ENCODE measurements at regions not wholly inside any gene's neighbourhood (a gene's known extent, or its start where the extent isn't known, plus 50 kb on each side); places are given as distances from the start of the nearest gene placed in this dataset.

GRCh38 chr1:213330281-213330680, 279.2 kb downstream of the RPS6KC1 start:
- intact Hi-C loops (cut with DNase I; ENCODE audit: low total_unique reads), result loop anchor here (5.0 kb wide), 1 partner anchor 1472 kb away; no protein-coding TSS in a partner anchor
- TF ChIP-seq, protein P1, sequence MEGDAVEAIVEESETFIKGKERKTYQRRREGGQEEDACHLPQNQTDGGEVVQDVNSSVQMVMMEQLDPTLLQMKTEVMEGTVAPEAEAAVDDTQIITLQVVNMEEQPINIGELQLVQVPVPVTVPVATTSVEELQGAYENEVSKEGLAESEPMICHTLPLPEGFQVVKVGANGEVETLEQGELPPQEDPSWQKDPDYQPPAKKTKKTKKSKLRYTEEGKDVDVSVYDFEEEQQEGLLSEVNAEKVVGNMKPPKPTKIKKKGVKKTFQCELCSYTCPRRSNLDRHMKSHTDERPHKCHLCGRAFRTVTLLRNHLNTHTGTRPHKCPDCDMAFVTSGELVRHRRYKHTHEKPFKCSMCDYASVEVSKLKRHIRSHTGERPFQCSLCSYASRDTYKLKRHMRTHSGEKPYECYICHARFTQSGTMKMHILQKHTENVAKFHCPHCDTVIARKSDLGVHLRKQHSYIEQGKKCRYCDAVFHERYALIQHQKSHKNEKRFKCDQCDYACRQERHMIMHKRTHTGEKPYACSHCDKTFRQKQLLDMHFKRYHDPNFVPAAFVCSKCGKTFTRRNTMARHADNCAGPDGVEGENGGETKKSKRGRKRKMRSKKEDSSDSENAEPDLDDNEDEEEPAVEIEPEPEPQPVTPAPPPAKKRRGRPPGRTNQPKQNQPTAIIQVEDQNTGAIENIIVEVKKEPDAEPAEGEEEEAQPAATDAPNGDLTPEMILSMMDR (IDR thresholded peaks at IDR 0.05), result no peak
- TF ChIP-seq POLR2A (IDR thresholded peaks at IDR 0.05), result no peak
- no peak for DNase-seq (ENCODE audit: low spot score in 2 of 2)
- 85 to 87% methylated on average over 3 of the region's 3 CpGs for WGBS, 2 donors
- H3K4me3 ChIP-seq (ENCODE audit: low read depth, poor library complexity, severe bottlenecking), result no peak overlapping the region

GRCh38 chr1:213331631-213332175, 280.7 kb downstream of the RPS6KC1 start:
- TF ChIP-seq, protein P1 (IDR thresholded peaks at IDR 0.05), result no peak
- no peak for TF ChIP-seq POLR2A (IDR thresholded peaks at IDR 0.05)
- no peak overlapping the region for H3K4me3 ChIP-seq (ENCODE audit: low read depth, poor library complexity, severe bottlenecking)
- intact Hi-C loops (cut with DNase I; ENCODE audit: low total_unique reads), result loop anchor here (5.0 kb wide), 1 partner anchor 1471 kb away; no protein-coding TSS in a partner anchor
- WGBS, 2 donors, result 79 to 83% methylated on average over 4 of the region's 4 CpGs
- no peak for DNase-seq (ENCODE audit: low spot score in 2 of 2)

DNA sequence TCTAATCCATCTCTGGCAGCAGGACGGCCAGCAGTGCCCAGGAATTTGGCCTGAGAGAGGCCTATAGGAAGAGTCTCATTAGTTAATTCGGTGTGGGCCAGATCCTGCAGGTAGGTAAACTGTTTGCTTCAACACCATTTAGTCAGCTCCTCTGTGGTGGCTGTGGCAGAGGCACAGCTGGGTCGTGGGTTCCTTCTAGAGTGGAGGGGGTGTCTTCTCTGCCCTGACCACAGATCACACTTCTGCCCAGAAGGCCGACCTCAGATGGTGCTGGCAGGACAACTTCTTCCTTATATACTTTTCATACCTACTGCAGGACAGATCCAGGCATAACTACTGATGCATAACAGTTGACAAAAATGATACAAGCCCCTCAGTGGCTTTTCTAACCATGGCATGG, 281.4 kb downstream of the RPS6KC1 start:
- WGBS, 2 donors, result 66 to 77% methylated on average over 4 of the region's 4 CpGs
- H3K4me3 ChIP-seq (ENCODE audit: low read depth, poor library complexity, severe bottlenecking), result no peak overlapping the region
- TF ChIP-seq POLR2A (IDR thresholded peaks at IDR 0.05), result no peak
- TF ChIP-seq, protein P1 (IDR thresholded peaks at IDR 0.05), result no peak
- intact Hi-C loops (cut with DNase I; ENCODE audit: low total_unique reads), result loop anchor here (5.0 kb wide), 1 partner anchor 1470 kb away; no protein-coding TSS in a partner anchor
- DNase-seq (ENCODE audit: low spot score in 2 of 2), result no peak

GRCh38 chr1:213333121-213333520, 282.1 kb downstream of the RPS6KC1 start:
- DNase-seq (ENCODE audit: low spot score in 2 of 2), result no peak
- intact Hi-C loops (cut with DNase I; ENCODE audit: low total_unique reads), result loop anchor here (5.0 kb wide), 1 partner anchor 1469 kb away; no protein-coding TSS in a partner anchor
- H3K4me3 ChIP-seq (ENCODE audit: low read depth, poor library complexity, severe bottlenecking), result no peak overlapping the region
- WGBS, 2 donors, result 83 to 84% methylated on average over 5 of the region's 5 CpGs
- TF ChIP-seq POLR2A (IDR thresholded peaks at IDR 0.05), result no peak
- TF ChIP-seq, protein P1 (IDR thresholded peaks at IDR 0.05), result no peak

- intact Hi-C loops (cut with DNase I; ENCODE audit: low total_unique reads), result no loop called here
- 84 to 86% methylated on average over 3 of the region's 3 CpGs for WGBS, 2 donors
- TF ChIP-seq, protein P1 (IDR thresholded peaks at IDR 0.05), result no peak
- TF ChIP-seq POLR2A (IDR thresholded peaks at IDR 0.05), result no peak
Measured at GRCh38 chr1:213335084-213335483, 284.0 kb downstream of the RPS6KC1 start.

More at GRCh38 chr1:213335084-213335483, 284.0 kb downstream of the RPS6KC1 start:
- DNase-seq (ENCODE audit: low spot score in 2 of 2), result no peak
- no peak overlapping the region for H3K4me3 ChIP-seq (ENCODE audit: low read depth, poor library complexity, severe bottlenecking)

Measured in lower leg skin (tissue), 4 donors.